Heart right ventricle (tissue), 16 donors: ENCODE measurements at regions not wholly inside any gene's neighbourhood (a gene's known extent, or its start where the extent isn't known, plus 50 kb on each side); places are given as distances from the start of the nearest gene placed in this dataset.

Experiments used
- ATAC-seq, 8 donors: fragments of 200-7000 bp; cut with Tn5 transposase; one replicate each; pipeline ENCODE4 v1.9.1; 2020; ENCODE audit warnings: mild to moderate bottlenecking in 8 of 8, moderate library complexity in 8 of 8, moderate number of reproducible peaks in 1 of 8
- DNase-seq, 2 donors: peaks; one replicate each; pipeline ENCODE4 v3.0.0-alpha.2; 2020
- H3K27ac ChIP-seq, 10 donors: fragments of 200-600 bp; sonication (generic) in 2 of 10; one replicate each; pipeline versions ENCODE4 v1.5.0 to v1.8.0; 2020 to 2022; ENCODE audit warnings: mild to moderate bottlenecking in 3 of 10
- H3K27me3 ChIP-seq, 7 donors: fragments of 200-600 bp; one replicate each; pipeline ENCODE4 v1.8.0; 2021 to 2022; ENCODE audit warnings: mild to moderate bottlenecking in 2 of 7
- H3K36me3 ChIP-seq, 9 donors: fragments of 200-600 bp; sonication (generic) in 1 of 9; one replicate each; pipeline versions ENCODE4 v1.5.0 to v1.8.0; 2020 to 2022; ENCODE audit warnings: mild to moderate bottlenecking in 2 of 9
- H3K4me1 ChIP-seq, 9 donors: fragments of 200-600 bp; sonication (generic) in 1 of 9; one replicate each; pipeline versions ENCODE4 v1.5.0 to v1.8.0; 2020 to 2022; ENCODE audit warnings: mild to moderate bottlenecking in 4 of 9
- H3K4me3 ChIP-seq, 10 donors: fragments of 200-600 bp; sonication (generic) in 2 of 10; one replicate each; pipeline versions ENCODE4 v1.5.0 to v1.8.0; 2020 to 2022; ENCODE audit warnings: mild to moderate bottlenecking in 7 of 10, moderate library complexity in 2 of 10
- H3K9me3 ChIP-seq, 11 donors: fragments of 200-600 bp in 10 of 11; sonication (generic) in 2 of 11; one replicate each; pipeline versions ENCODE4 v1.5.0 to v1.8.0; 2013 to 2022; ENCODE audit warnings: mild to moderate bottlenecking in 2 of 11, control low read depth in 1 of 11, moderate library complexity in 1 of 11
- CTCF ChIP-seq, 9 donors: fragments of 200-600 bp; sonication (generic) in 2 of 9; IDR thresholded peaks; one replicate each; pipeline versions ENCODE4 v1.5.0 to v1.8.0; 2021 to 2022; ENCODE audit warnings: antibody characterized with exemption in 9 of 9, mild to moderate bottlenecking in 5 of 9, moderate library complexity in 1 of 9
- WGBS, 2 donors: extraction: QIAGEN DNeasy Blood & Tissue Kit; methylation state at CpG; one replicate each; pipeline ENCODE4 v1.1.7; 2013; ENCODE audit warnings: inconsistent platforms in 1 of 2; 5-methylcytosine and 5-hydroxymethylcytosine counted together
- intact Hi-C, 10 donors: fragments of 100-400 bp; cut with DNase I; formaldehyde crosslinking; loops; one replicate each; pipeline versions ENCODE4 v1.11.1 to v1.14.2; 2022
- donor health status: Arrhythmogenic right ventricular cardiomyopathy.
- donor health status: ischemic (EF 13 %, LVEDD 7.1; RV severe dilation, severe dysfunction).
- donor health status: healthy with polysubstance abuse.
- donor health status: DM: no; HTN: yes; CAD: no.
- donor health status: DM: no; HTN: no; CAD: no.
- donor health status: ischemic (EF 25% LVEDD 6.9; RV normal size, moderate dysfunction).
- donor health status: ischemic (EF 25% LVEDD 5.7; RV mildly dilated, moderate dysfunction).
- donor health status: healthy.
- donor health status: DM: yes; HTN: yes; CAD: no.
- donor health status: Ischemic cardiomyopathy.
- donor health status: ischemic (EF 35%, LVEDD 5.7; RV mildly dilated, moderate dysfunction).
- donor health status: nonischemic (EF 11% LVEDD 7.7; RV severe dilation, severe dysfunction).
- donor health status: DM: yes; HTN: yes; CAD: no.
- donor health status: PGD.
- donor health status: ischemic (EF 29% LVEDD 5.4; RV normal size, mild dysfunction).
- donor health status: nonischemic (EF 23%, LVEDD 6.1; RV moderate dilation, normal function).

- no peak overlapping the region for H3K4me3 ChIP-seq
- DNase-seq (no peak), ATAC-seq (no peak)
- no peaks in the 10 kb centered on the region for H3K4me1 ChIP-seq
- 62 to 64% methylated on average over 3 of the region's 3 CpGs for WGBS, 2 donors
- no peak overlapping the region for H3K27ac ChIP-seq
- peaks cover 0 to 11% (median 0%) of the 10 kb centered on the region in 11 donors for H3K9me3 ChIP-seq
- no peaks in the 10 kb centered on the region for H3K36me3 ChIP-seq
- H3K27me3 ChIP-seq: no peaks in the 10 kb centered on the region
- intact Hi-C loops: no loop called here
- TF ChIP-seq CTCF (IDR thresholded peaks at IDR 0.05): no peak
These were observed 144.6 kb downstream of the SMC2 start for GRCh38 chr9:104238668-104239067.

GRCh38 chr9:104240890-104241289 lies 146.8 kb downstream of the SMC2 start:
- intact Hi-C loops: no loop called here
- 60 to 67% methylated on average over 2 of the region's 2 CpGs for WGBS, 2 donors
- Histone ChIP-seq H3K4me1 (no peaks in the 10 kb centered on the region), H3K4me3 (no peak overlapping the region), H3K27me3 (no peaks in the 10 kb centered on the region), H3K9me3 (peaks cover 0 to 11% (median 0%) of the 10 kb centered on the region in 11 donors), H3K27ac (no peak overlapping the region), H3K36me3 (no peaks in the 10 kb centered on the region)
- no peak for DNase-seq
- TF ChIP-seq CTCF (IDR thresholded peaks at IDR 0.05): no peak
- ATAC-seq: no peak

DNA sequence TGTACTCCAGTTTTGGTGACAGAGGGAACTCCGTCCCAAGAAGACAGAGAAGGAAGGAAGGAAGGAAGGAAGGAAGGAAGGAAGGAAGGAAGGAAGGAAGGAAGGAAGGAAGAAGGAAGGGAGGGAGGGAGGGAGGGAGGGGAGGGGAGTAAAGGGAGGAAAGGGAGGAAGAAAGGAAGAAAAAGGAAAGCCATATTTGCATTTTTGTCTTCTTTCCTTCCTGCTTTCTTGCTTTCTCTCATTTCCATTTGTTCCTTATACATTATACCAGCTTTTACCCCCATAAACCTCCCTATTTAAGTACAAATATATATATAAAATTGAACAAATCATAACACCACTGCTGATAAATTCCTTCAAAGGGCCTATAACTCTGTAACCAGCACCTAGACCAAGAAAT lies 151.8 kb downstream of the SMC2 start:
- Histone ChIP-seq H3K9me3 (peaks cover 0 to 3% (median 0%) of the 10 kb centered on the region in 11 donors), H3K36me3 (no peaks in the 10 kb centered on the region), H3K4me3 (no peak overlapping the region), H3K27ac (no peak overlapping the region), H3K4me1 (no peaks in the 10 kb centered on the region), H3K27me3 (no peaks in the 10 kb centered on the region)
- 73 to 79% methylated on average over 1 of the region's 1 CpG for WGBS, 2 donors
- ATAC-seq (no peak), DNase-seq (no peak)
- intact Hi-C loops: no loop called here
- no peak for TF ChIP-seq CTCF (IDR thresholded peaks at IDR 0.05)

GRCh38 chr9:104247899-104248460 lies 153.9 kb downstream of the SMC2 start:
- WGBS, 2 donors: 63 to 78% methylated on average over 3 of the region's 3 CpGs
- no peaks in the 10 kb centered on the region for H3K27me3 ChIP-seq
- H3K4me1 ChIP-seq: no peaks in the 10 kb centered on the region
- intact Hi-C loops: no loop called here
- no peak for TF ChIP-seq CTCF (IDR thresholded peaks at IDR 0.05)
- ATAC-seq: no peak
- H3K4me3 ChIP-seq: no peak overlapping the region
- H3K9me3 ChIP-seq: peaks cover 0 to 11% (median 4%) of the 10 kb centered on the region in 11 donors
- H3K27ac ChIP-seq: no peak overlapping the region
- no peak for DNase-seq
- no peaks in the 10 kb centered on the region for H3K36me3 ChIP-seq
